Body of pancreas (tissue), 4 donors: ENCODE measurements at regions not wholly inside any gene's neighbourhood (a gene's known extent, or its start where the extent isn't known, plus 50 kb on each side); places are given as distances from the start of the nearest gene placed in this dataset.

Source experiments
- ATAC-seq: fragments of 150-250 bp; one replicate; pipeline ENCODE4 v1.9.1; 2016
- DNase-seq, 4 donors: peaks; one replicate each; pipeline ENCODE4 v3.0.0-alpha.2; 2019
- H3K27ac ChIP-seq, 4 donors: fragments of 200-600 bp; sonication (generic); 1 replicate in 3 of 4; 2 replicates in 1 of 4; pipeline versions ENCODE4 v1.5.1 to v1.6.1; 2016 to 2019; ENCODE audit warnings: mild to moderate bottlenecking in 1 of 4, mixed read lengths in 1 of 4, moderate library complexity in 1 of 4
- H3K27me3 ChIP-seq, 2 donors: fragments of 200-600 bp; sonication (generic); one replicate each; pipeline ENCODE4 v1.6.0; 2016; ENCODE audit warnings: mild to moderate bottlenecking in 1 of 2
- H3K36me3 ChIP-seq, 2 donors: fragments of 200-600 bp; sonication (generic); replicated peaks in 1 of 2; 2 replicates each; pipeline ENCODE4 v1.5.1; 2016; ENCODE audit warnings: low read depth in 2 of 2; ENCODE audit not compliant: insufficient read depth in 1 of 2
- H3K4me1 ChIP-seq: fragments of 200-600 bp; sonication (generic); one replicate; pipeline ENCODE4 v1.6.0; 2016
- H3K4me3 ChIP-seq, 2 donors: fragments of 200-600 bp; sonication (generic); 1 replicate in 1 of 2; 2 replicates in 1 of 2; pipeline ENCODE4 v1.5.1; 2016 to 2019
- H3K9me3 ChIP-seq, 3 donors: fragments of 200-600 bp; sonication (generic); 1 replicate in 2 of 3; 2 replicates in 1 of 3; pipeline ENCODE4 v1.5.1; 2016
- CTCF ChIP-seq, 7 experiments: fragments of 450-650 bp in 4 of 7; fragments of 200-600 bp in 3 of 7; sonication (generic) in 3 of 7; IDR thresholded peaks; one replicate each; pipeline ENCODE4 v1.5.1; 2016 to 2019; ENCODE audit warnings: antibody characterized with exemption in 7 of 7
- POLR2A ChIP-seq, 3 donors: fragments of 450-650 bp; IDR thresholded peaks; one replicate each; pipeline ENCODE4 v1.6.1; 2016; ENCODE audit warnings: antibody characterized with exemption in 3 of 3, mild to moderate bottlenecking in 2 of 3
- WGBS, 2 donors: methylation state at CpG; one replicate each; pipeline ENCODE4 v1.1.5; 2017; 5-methylcytosine and 5-hydroxymethylcytosine counted together
- intact Hi-C: fragments of 100-400 bp; cut with DNase I; formaldehyde crosslinking; loops from one replicate; pipeline ENCODE4 v1.15.1; 2023

- TF ChIP-seq CTCF (IDR thresholded peaks at IDR 0.05) (no peak), POLR2A (IDR thresholded peaks at IDR 0.05) (no peak)
- no peaks in the 10 kb centered on the region for H3K36me3 ChIP-seq
- H3K27ac ChIP-seq, result no peak overlapping the region
- intact Hi-C loops, result no loop called here
- no peak for DNase-seq
- ATAC-seq, result no peak
- H3K4me3 ChIP-seq, result no peak overlapping the region
- 71 to 74% methylated on average over 4 of the region's 4 CpGs for WGBS, 2 donors
- H3K4me1 ChIP-seq, result no peaks in the 10 kb centered on the region
- H3K27me3 ChIP-seq, result no peaks in the 10 kb centered on the region
- no peaks in the 10 kb centered on the region for H3K9me3 ChIP-seq
Observed at GRCh38 chr18:75618146-75618545, 190.6 kb upstream of the SMIM21 start.

GRCh38 chr18:75612456-75612855 lies 185.0 kb upstream of the SMIM21 start:
- 19 to 32% methylated on average over 5 of the region's 5 CpGs for WGBS, 2 donors
- ATAC-seq, result no peak
- no peak overlapping the region for H3K4me3 ChIP-seq
- TF ChIP-seq CTCF (IDR thresholded peaks at IDR 0.05) (no peak), POLR2A (IDR thresholded peaks at IDR 0.05) (no peak)
- no peaks in the 10 kb centered on the region for H3K27me3 ChIP-seq
- H3K36me3 ChIP-seq, result no peaks in the 10 kb centered on the region
- H3K27ac ChIP-seq, result no peak overlapping the region
- no peaks in the 10 kb centered on the region for H3K9me3 ChIP-seq
- no peaks in the 10 kb centered on the region for H3K4me1 ChIP-seq
- no peak for DNase-seq
- intact Hi-C loops, result no loop called here

GRCh38 chr18:75607701-75608100 lies 180.2 kb upstream of the SMIM21 start:
- WGBS, 2 donors, result 30 to 51% methylated on average over 2 of the region's 2 CpGs
- no peaks in the 10 kb centered on the region for H3K27me3 ChIP-seq
- TF ChIP-seq CTCF (IDR thresholded peaks at IDR 0.05) (no peak), POLR2A (IDR thresholded peaks at IDR 0.05) (no peak)
- no peak for DNase-seq
- intact Hi-C loops, result no loop called here
- ATAC-seq, result no peak
- H3K4me1 ChIP-seq, result no peaks in the 10 kb centered on the region
- no peaks in the 10 kb centered on the region for H3K36me3 ChIP-seq
- H3K9me3 ChIP-seq, result no peaks in the 10 kb centered on the region
- H3K4me3 ChIP-seq, result no peak overlapping the region
- H3K27ac ChIP-seq, result no peak overlapping the region

GRCh38 chr18:75592527-75592926 lies 165.0 kb upstream of the SMIM21 start:
- ATAC-seq (no peak), DNase-seq (no peak)
- no peak overlapping the region for H3K27ac ChIP-seq
- 58 to 77% methylated on average over 3 of the region's 3 CpGs for whole genome bisulfite sequencing, 2 donors
- no peaks in the 10 kb centered on the region for H3K36me3 ChIP-seq
- TF ChIP-seq CTCF (IDR thresholded peaks at IDR 0.05) (no peak), POLR2A (IDR thresholded peaks at IDR 0.05) (no peak)
- peaks cover 0 to 11% (median 0%) of the 10 kb centered on the region in 3 donors for H3K9me3 ChIP-seq
- intact Hi-C loops, result no loop called here
- no peaks in the 10 kb centered on the region for H3K4me1 ChIP-seq
- no peak overlapping the region for H3K4me3 ChIP-seq
- H3K27me3 ChIP-seq, result no peaks in the 10 kb centered on the region

- Histone ChIP-seq H3K4me3 (no peak overlapping the region), H3K27me3 (no peaks in the 10 kb centered on the region), H3K4me1 (no peaks in the 10 kb centered on the region)
Observed at GRCh38 chr18:75588412-75588811, 160.9 kb upstream of the SMIM21 start.

More at GRCh38 chr18:75588412-75588811, 160.9 kb upstream of the SMIM21 start:
- no peaks in the 10 kb centered on the region for H3K9me3 ChIP-seq
- H3K36me3 ChIP-seq, result no peaks in the 10 kb centered on the region
- no peak for DNase-seq
- WGBS, 2 donors, result 73 to 79% methylated on average over 16 of the region's 16 CpGs
- no peak for TF ChIP-seq CTCF (IDR thresholded peaks at IDR 0.05)
- no peak for TF ChIP-seq POLR2A (IDR thresholded peaks at IDR 0.05)
- intact Hi-C loops, result no loop called here
- H3K27ac ChIP-seq, result no peak overlapping the region
- no peak for ATAC-seq
